Endothelial cell of umbilical vein (primary cell): ENCODE measurements at regions not wholly inside any gene's neighbourhood (a gene's known extent, or its start where the extent isn't known, plus 50 kb on each side); places are given as distances from the start of the nearest gene placed in this dataset.

ENCODE experiments used
- BruUV-seq: library from RNA; stranded (reverse); fragments of 400-500 nt; replicated peaks from 2 replicates; lab custom pipeline; 2021; lab: Mats Ljungman, UMichigan
- CTCF ChIA-PET: fragments of 300-600, 350-600 bp; sonication (Branson Sonifier 250); formaldehyde crosslinking; loops from one replicate; lab custom pipeline; 2021; ENCODE audit warnings: antibody characterized with exemption, inconsistent platforms; lab: Charles Lee
- POLR2A ChIA-PET: fragments of 300-600, 350-600 bp; sonication (Branson Sonifier 250); formaldehyde crosslinking; loops from one replicate; lab custom pipeline; 2021; ENCODE audit warnings: antibody characterized with exemption, inconsistent platforms; lab: Charles Lee
- DNase-seq: peaks from one replicate; pipeline ENCODE4 v3.0.0-alpha.2; 2011; ENCODE audit warnings: low read depth, low spot score
- FAIRE-seq: peaks from 2 replicates; lab custom pipeline; 2011; peaks lifted over from hg19 to GRCh38; lab: Jason Lieb, UNC
- H2AFZ ChIP-seq: 2 replicates; pipeline ENCODE4 v1.6.0; 2012; ENCODE audit warnings: low read depth, low read length, control low read depth, inconsistent platforms
- H3K27ac ChIP-seq: 2 replicates; pipeline ENCODE4 v1.5.1; 2011; ENCODE audit warnings: low read depth, mild to moderate bottlenecking, control low read depth, low read length, moderate library complexity; ENCODE audit not compliant: insufficient read depth
- H3K27me3 ChIP-seq, 2 experiments: 2 replicates each; pipeline versions ENCODE4 v1.6.0 to v1.6.1; 2011; ENCODE audit warnings: low read length in 2 of 2, mixed read lengths in 1 of 2; ENCODE audit not compliant: control insufficient read depth in 2 of 2, insufficient read depth in 2 of 2
- H3K36me3 ChIP-seq, 2 experiments: 2 replicates in 1 of 2; 3 replicates in 1 of 2; pipeline ENCODE4 v1.5.1; 2011; ENCODE audit warnings: low read length in 2 of 2, mild to moderate bottlenecking in 1 of 2, moderate library complexity in 1 of 2; ENCODE audit not compliant: control insufficient read depth in 2 of 2, insufficient read depth in 2 of 2; ENCODE audit errors: extremely low read depth in 1 of 2
- H3K4me1 ChIP-seq: 3 replicates; pipeline ENCODE4 v1.5.1; 2011; ENCODE audit warnings: mild to moderate bottlenecking, low read length; ENCODE audit not compliant: control insufficient read depth, insufficient read depth; ENCODE audit errors: extremely low read depth
- H3K4me2 ChIP-seq: 2 replicates; pipeline ENCODE4 v1.6.1; 2011; ENCODE audit warnings: low read length, control low read depth, mixed read lengths; ENCODE audit not compliant: insufficient read depth
- H3K4me3 ChIP-seq, 3 experiments: fragments of 200-600 bp in 1 of 3; sonication (generic), shearing (Covaris generic) in 1 of 3; replicated peaks in 1 of 3; 2 replicates each; pipeline ENCODE4 v1.5.1; 2011 to 2016; ENCODE audit warnings: control low read depth in 3 of 3, low read length in 3 of 3, mild to moderate bottlenecking in 2 of 3, inconsistent platforms in 1 of 3, low read depth in 1 of 3, moderate library complexity in 1 of 3; ENCODE audit not compliant: insufficient read depth in 1 of 3
- H3K79me2 ChIP-seq: 2 replicates; pipeline ENCODE4 v1.6.0; 2012; ENCODE audit warnings: low read length, inconsistent platforms; ENCODE audit not compliant: control insufficient read depth, insufficient read depth
- H3K9ac ChIP-seq: replicated peaks from 2 replicates; pipeline ENCODE3; 2011; ENCODE audit warnings: low read length, control low read depth; ENCODE audit not compliant: insufficient read depth; ENCODE audit errors: extremely low read depth
- H3K9me1 ChIP-seq: replicated peaks from 3 replicates; pipeline ENCODE4 v1.6.0; 2011; ENCODE audit warnings: mild to moderate bottlenecking, low read length; ENCODE audit not compliant: control insufficient read depth, insufficient read depth; ENCODE audit errors: extremely low read depth
- H3K9me3 ChIP-seq: replicated peaks from 2 replicates; pipeline ENCODE4 v1.5.1; 2012; ENCODE audit warnings: low read length, inconsistent platforms; ENCODE audit not compliant: control insufficient read depth, insufficient read depth
- H4K20me1 ChIP-seq: replicated peaks from 2 replicates; pipeline ENCODE3; 2011; ENCODE audit warnings: mild to moderate bottlenecking, low read length; ENCODE audit not compliant: control insufficient read depth, insufficient read depth; ENCODE audit errors: extremely low read depth
- CTCF ChIP-seq, 2 donors: IDR thresholded peaks; 1 replicate in 1 of 2; 2 replicates in 1 of 2; pipeline ENCODE4 v1.5.1; 2011; ENCODE audit warnings: low read length in 2 of 2, mild to moderate bottlenecking in 2 of 2, moderate library complexity in 2 of 2, control low read depth in 1 of 2, inconsistent platforms in 1 of 2, low read depth in 1 of 2; ENCODE audit not compliant: insufficient read depth in 1 of 2; ENCODE audit errors: extremely low read depth in 1 of 2
- EZH2 ChIP-seq: IDR thresholded peaks from 2 replicates; pipeline ENCODE4 v1.6.1; 2012; ENCODE audit warnings: borderline replicate concordance, low read depth, mild to moderate bottlenecking, moderate library complexity, low read length, inconsistent platforms; ENCODE audit not compliant: severe bottlenecking
- FOS ChIP-seq: IDR thresholded peaks from 2 replicates; pipeline ENCODE4 v1.6.1; 2011; ENCODE audit warnings: mild to moderate bottlenecking, low read length, moderate library complexity, borderline replicate concordance; ENCODE audit not compliant: insufficient read depth
- GATA2 ChIP-seq: IDR thresholded peaks from 2 replicates; pipeline ENCODE4 v1.7.0; 2011; ENCODE audit warnings: low read depth, mild to moderate bottlenecking, moderate library complexity, mixed read lengths, low read length; ENCODE audit not compliant: insufficient read length, insufficient read depth
- JUN ChIP-seq: IDR thresholded peaks from 2 replicates; pipeline ENCODE4 v1.6.1; 2011; ENCODE audit warnings: borderline replicate concordance, low read depth; ENCODE audit not compliant: insufficient read length, insufficient read depth
- MAX ChIP-seq: IDR thresholded peaks from 2 replicates; pipeline ENCODE4 v1.6.1; 2011; ENCODE audit not compliant: insufficient read depth, insufficient read length
- MYC ChIP-seq: IDR thresholded peaks from one replicate; pipeline ENCODE4 v1.6.1; 2011; ENCODE audit warnings: mild to moderate bottlenecking, low read depth, low read length
- POLR2A ChIP-seq: IDR thresholded peaks from 2 replicates; pipeline ENCODE4 v1.6.1; 2012; ENCODE audit warnings: low read depth, mild to moderate bottlenecking, control low read depth, low read length
- POLR2AphosphoS5 ChIP-seq: IDR thresholded peaks from 2 replicates; pipeline ENCODE4 v1.6.1; 2012; ENCODE audit warnings: low read depth, mild to moderate bottlenecking, control low read depth, low read length, moderate library complexity; ENCODE audit not compliant: insufficient read depth
- dilution Hi-C: fragments of 300-500 bp; cut with MboI; formaldehyde crosslinking; loops from one replicate; pipeline ENCODE4 v1.15.0; 2019; ENCODE audit warnings: low sequenced_read_pairs; ENCODE audit not compliant: extremely low pct_ligation_motif_present
- intact Hi-C: fragments of 100-400 bp; cut with micrococcal nuclease; formaldehyde crosslinking; loops from one replicate; pipeline ENCODE4 v1.10.0; 2022

- intact Hi-C loops: no loop called here
- Histone ChIP-seq H3K9ac (no peak overlapping the region), H3K27ac (no peak overlapping the region), H3K4me3 (no peak overlapping the region), H3K27me3 (peaks cover 0 to 3% of the 10 kb centered on the region in 2 experiments), H2AFZ (no peak overlapping the region), H3K9me1 (no peaks in the 10 kb centered on the region), H3K4me2 (no peak overlapping the region), H4K20me1 (no peaks in the 10 kb centered on the region), H3K4me1 (peaks cover 5% of the 10 kb centered on the region), H3K79me2 (no peaks in the 10 kb centered on the region), H3K36me3 (no peaks in the 10 kb centered on the region), H3K9me3 (no peaks in the 10 kb centered on the region)
- TF ChIP-seq FOS: no peak
- TF ChIP-seq MAX: no peak
- TF ChIP-seq EZH2: no peak
- no peak for TF ChIP-seq CTCF (IDR thresholded peaks at IDR 0.05; ENCODE audit: extremely low read depth in 1 of 2, insufficient read depth in 1 of 2, low read depth in 1 of 2, low read length in 2 of 2)
- TF ChIP-seq GATA2: no peak
- no peak for TF ChIP-seq JUN
- TF ChIP-seq POLR2A: no peak
- no peak for TF ChIP-seq POLR2AphosphoS5
- no peak for TF ChIP-seq MYC
- no TSS peak for BruUV-seq
- no peak for FAIRE-seq
- dilution Hi-C loops: no loop called here
- CTCF ChIA-PET: no interaction called here
- POLR2A ChIA-PET: no interaction called here
- no peak for DNase-seq
Measured at GRCh38 chr6:3616565-3617176, 134.8 kb downstream of the PXDC1 start.
